Esophagus squamous epithelium (tissue), 5 donors: ENCODE measurements at regions not wholly inside any gene's neighbourhood (a gene's known extent, or its start where the extent isn't known, plus 50 kb on each side); places are given as distances from the start of the nearest gene placed in this dataset.

Source experiments
- DNase-seq: peaks from one replicate; lab custom pipeline; 2025; lab: John Stamatoyannopoulos, UW
- H3K27ac ChIP-seq, 4 donors: fragments of 200-600 bp; sonication (generic); one replicate each; pipeline ENCODE4 v1.5.1; 2016 to 2019; ENCODE audit warnings: mild to moderate bottlenecking in 1 of 4
- H3K27me3 ChIP-seq, 4 donors: fragments of 200-600 bp; sonication (generic); 1 replicate in 3 of 4; 2 replicates in 1 of 4; pipeline versions ENCODE4 v1.5.1 to v1.6.0; 2017 to 2021; ENCODE audit warnings: antibody characterized with exemption in 1 of 4
- H3K36me3 ChIP-seq, 3 donors: fragments of 200-600 bp; sonication (generic); one replicate each; pipeline ENCODE4 v1.5.1; 2016 to 2019
- H3K4me1 ChIP-seq, 3 donors: fragments of 200-600 bp; sonication (generic); one replicate each; pipeline ENCODE4 v1.5.1; 2017 to 2019
- H3K4me3 ChIP-seq, 4 donors: fragments of 200-600 bp; sonication (generic); 1 replicate in 3 of 4; 2 replicates in 1 of 4; pipeline ENCODE4 v1.5.1; 2016 to 2019; ENCODE audit warnings: mild to moderate bottlenecking in 2 of 4, moderate library complexity in 1 of 4
- H3K9me3 ChIP-seq, 3 donors: fragments of 200-600 bp; sonication (generic); one replicate each; pipeline ENCODE4 v1.5.1; 2016 to 2019
- POLR2A ChIP-seq, 4 donors: fragments of 450-650 bp; IDR thresholded peaks; one replicate each; pipeline ENCODE4 v1.6.1; 2017; ENCODE audit warnings: antibody characterized with exemption in 4 of 4, mild to moderate bottlenecking in 4 of 4, moderate library complexity in 3 of 4
- WGBS, 2 donors: methylation state at CpG; one replicate each; pipeline ENCODE4 v1.1.5; 2018; 5-methylcytosine and 5-hydroxymethylcytosine counted together
- intact Hi-C: fragments of 100-400 bp; cut with DNase I; formaldehyde crosslinking; loops from one replicate; pipeline ENCODE4 v1.15.0; 2022
- TF ChIP-seq, protein P1 (sequence below), 6 experiments: fragments of 450-650 bp in 4 of 6; fragments of 200-600 bp in 2 of 6; sonication (generic) in 2 of 6; IDR thresholded peaks; one replicate each; pipeline ENCODE4 v1.5.1; 2016 to 2019; ENCODE audit warnings: antibody characterized with exemption in 6 of 6, mild to moderate bottlenecking in 4 of 6, moderate library complexity in 4 of 6
- donor health status: DM: yes; HTN: yes; CAD: no.

DNA sequence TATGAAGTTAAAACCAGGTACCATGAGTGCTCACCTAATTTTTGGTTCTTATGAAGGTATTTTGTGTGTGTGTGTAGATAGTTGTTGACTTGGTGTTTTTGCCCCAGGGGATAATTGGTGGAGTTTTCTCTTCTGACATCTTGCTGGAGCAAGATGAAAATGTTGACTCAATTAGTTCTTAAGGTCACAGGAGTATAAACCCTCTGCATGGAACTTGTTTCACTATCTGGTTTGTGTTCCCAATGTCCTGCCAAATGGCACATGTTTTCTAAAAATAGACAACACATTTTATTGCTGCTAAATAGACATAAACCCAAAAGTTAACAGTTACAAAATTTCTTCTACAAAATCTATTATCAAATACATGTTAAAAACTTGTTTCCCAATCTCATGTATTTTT, 180.9 kb downstream of the FAM170A start:
- intact Hi-C loops = no loop called here
- Histone ChIP-seq H3K27ac (no peak overlapping the region), H3K27me3 (no peaks in the 10 kb centered on the region), H3K4me3 (no peak overlapping the region), H3K4me1 (no peaks in the 10 kb centered on the region), H3K9me3 (peaks cover 0 to 6% (median 0%) of the 10 kb centered on the region in 3 donors), H3K36me3 (no peaks in the 10 kb centered on the region)
- DNase-seq = no peak
- TF ChIP-seq POLR2A (IDR thresholded peaks at IDR 0.05) = no peak
- TF ChIP-seq, protein P1, sequence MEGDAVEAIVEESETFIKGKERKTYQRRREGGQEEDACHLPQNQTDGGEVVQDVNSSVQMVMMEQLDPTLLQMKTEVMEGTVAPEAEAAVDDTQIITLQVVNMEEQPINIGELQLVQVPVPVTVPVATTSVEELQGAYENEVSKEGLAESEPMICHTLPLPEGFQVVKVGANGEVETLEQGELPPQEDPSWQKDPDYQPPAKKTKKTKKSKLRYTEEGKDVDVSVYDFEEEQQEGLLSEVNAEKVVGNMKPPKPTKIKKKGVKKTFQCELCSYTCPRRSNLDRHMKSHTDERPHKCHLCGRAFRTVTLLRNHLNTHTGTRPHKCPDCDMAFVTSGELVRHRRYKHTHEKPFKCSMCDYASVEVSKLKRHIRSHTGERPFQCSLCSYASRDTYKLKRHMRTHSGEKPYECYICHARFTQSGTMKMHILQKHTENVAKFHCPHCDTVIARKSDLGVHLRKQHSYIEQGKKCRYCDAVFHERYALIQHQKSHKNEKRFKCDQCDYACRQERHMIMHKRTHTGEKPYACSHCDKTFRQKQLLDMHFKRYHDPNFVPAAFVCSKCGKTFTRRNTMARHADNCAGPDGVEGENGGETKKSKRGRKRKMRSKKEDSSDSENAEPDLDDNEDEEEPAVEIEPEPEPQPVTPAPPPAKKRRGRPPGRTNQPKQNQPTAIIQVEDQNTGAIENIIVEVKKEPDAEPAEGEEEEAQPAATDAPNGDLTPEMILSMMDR (IDR thresholded peaks at IDR 0.05) = no peak

DNA sequence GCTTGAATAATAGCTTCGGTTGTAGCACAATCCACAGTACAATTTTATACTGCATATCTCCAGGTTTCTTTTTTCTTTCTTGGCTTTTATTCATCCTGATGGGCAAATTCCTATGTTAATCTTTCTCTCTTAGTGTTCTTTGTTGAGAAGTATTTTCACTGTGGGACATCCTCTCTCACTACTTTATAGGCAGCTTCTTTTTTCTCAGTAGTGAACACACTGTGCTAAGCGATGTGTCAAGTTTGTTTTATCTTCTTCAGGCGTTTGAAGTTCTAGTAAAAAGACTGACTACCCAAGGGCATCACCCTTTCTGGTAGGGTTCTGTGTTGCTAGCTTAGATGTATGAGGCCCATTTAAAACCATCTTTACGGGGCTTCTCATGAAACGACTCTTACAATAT, 182.1 kb downstream of the FAM170A start:
- no peak overlapping the region for H3K27ac ChIP-seq
- intact Hi-C loops = no loop called here
- no peaks in the 10 kb centered on the region for H3K4me1 ChIP-seq
- peaks cover 0 to 6% (median 0%) of the 10 kb centered on the region in 3 donors for H3K9me3 ChIP-seq
- no peak overlapping the region for H3K4me3 ChIP-seq
- no peak for DNase-seq
- TF ChIP-seq, protein P1 (IDR thresholded peaks at IDR 0.05) = no peak
- no peak for TF ChIP-seq POLR2A (IDR thresholded peaks at IDR 0.05)
- WGBS, 2 donors = 66 to 72% methylated on average over 5 of the region's 5 CpGs
- H3K27me3 ChIP-seq = no peaks in the 10 kb centered on the region
- no peaks in the 10 kb centered on the region for H3K36me3 ChIP-seq

DNA sequence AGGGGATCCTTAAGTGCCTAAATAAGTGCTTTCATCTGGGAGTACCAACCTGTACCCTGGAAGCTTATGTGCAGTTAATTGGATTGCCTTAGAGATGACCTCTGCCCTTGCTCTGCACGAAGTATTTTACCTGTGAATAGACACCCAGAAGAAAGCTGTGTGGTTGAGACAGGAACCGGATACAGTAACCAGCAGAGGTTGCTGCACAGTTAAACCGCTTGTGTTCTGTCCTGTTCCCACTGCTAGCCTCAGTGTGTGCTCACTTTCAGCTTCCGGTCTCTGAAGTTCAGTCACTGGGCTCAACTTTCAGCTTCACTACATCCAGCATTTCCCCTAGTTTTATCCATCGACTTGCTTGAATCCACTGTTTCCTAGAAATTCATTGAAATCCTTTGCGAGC, 185.3 kb downstream of the FAM170A start:
- no peaks in the 10 kb centered on the region for H3K4me1 ChIP-seq

DNA sequence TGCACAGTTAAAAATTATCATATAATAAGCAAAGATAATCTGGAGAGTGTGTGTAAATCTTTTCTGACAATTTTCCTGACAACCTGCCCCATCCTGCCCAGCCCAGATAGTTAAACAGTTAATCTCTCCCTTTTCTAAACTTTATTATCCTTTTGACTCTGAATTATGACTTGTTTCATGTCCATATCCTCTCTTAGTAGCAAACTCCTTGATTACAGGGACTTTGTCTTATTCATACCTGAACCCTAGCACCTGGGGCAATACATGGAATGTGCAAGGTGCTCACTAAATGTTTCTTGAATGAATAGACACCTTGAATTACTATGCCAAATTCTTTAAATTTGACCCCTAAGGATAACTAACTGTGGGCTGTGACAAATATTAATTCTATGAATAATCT, 186.7 kb downstream of the FAM170A start:
- intact Hi-C loops = no loop called here
- Histone ChIP-seq H3K36me3 (no peaks in the 10 kb centered on the region), H3K27ac (no peak overlapping the region), H3K4me1 (no peaks in the 10 kb centered on the region), H3K27me3 (no peaks in the 10 kb centered on the region), H3K4me3 (no peak overlapping the region), H3K9me3 (no peaks in the 10 kb centered on the region)
- no peak for DNase-seq
- TF ChIP-seq, protein P1 (IDR thresholded peaks at IDR 0.05) = no peak
- no peak for TF ChIP-seq POLR2A (IDR thresholded peaks at IDR 0.05)

More for the DNA sequence above, 185.3 kb downstream of the FAM170A start:
- no peak overlapping the region for H3K4me3 ChIP-seq
- WGBS, 2 donors = 81 to 85% methylated on average over 5 to 6 of the region's 6 CpGs
- no peak overlapping the region for H3K27ac ChIP-seq
- H3K27me3 ChIP-seq = no peaks in the 10 kb centered on the region
- TF ChIP-seq, protein P1 (IDR thresholded peaks at IDR 0.05) = no peak
- TF ChIP-seq POLR2A (IDR thresholded peaks at IDR 0.05) = no peak
- no peaks in the 10 kb centered on the region for H3K36me3 ChIP-seq
- no peak for DNase-seq
- intact Hi-C loops = no loop called here
- no peaks in the 10 kb centered on the region for H3K9me3 ChIP-seq

DNA sequence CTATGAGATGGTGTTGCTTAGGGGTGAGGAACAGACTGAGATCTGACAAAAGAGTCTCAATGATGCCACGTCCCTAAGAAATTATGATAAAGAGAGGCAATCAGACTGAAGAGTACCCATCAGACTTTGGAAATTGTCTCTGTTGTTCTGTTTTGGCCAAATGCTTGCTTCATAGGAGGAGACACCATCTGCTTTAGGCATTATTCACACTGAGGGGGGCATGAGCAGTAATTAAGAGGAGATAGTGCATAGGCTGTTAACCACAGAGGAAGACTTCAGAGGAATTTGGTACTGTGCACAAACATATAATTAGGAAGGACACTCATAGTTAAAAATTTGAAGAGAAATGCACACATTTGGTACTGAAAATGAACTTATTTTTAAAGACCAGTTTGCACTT, 190.7 kb downstream of the FAM170A start:
- Histone ChIP-seq H3K4me1 (no peaks in the 10 kb centered on the region), H3K36me3 (no peaks in the 10 kb centered on the region), H3K4me3 (no peak overlapping the region), H3K9me3 (no peaks in the 10 kb centered on the region), H3K27ac (no peak overlapping the region), H3K27me3 (no peaks in the 10 kb centered on the region)
- intact Hi-C loops = no loop called here
- WGBS, 2 donors = 41 to 71% methylated on average over 1 of the region's 1 CpG
- no peak for DNase-seq
- no peak for TF ChIP-seq POLR2A (IDR thresholded peaks at IDR 0.05)
- TF ChIP-seq, protein P1 (IDR thresholded peaks at IDR 0.05) = no peak
